Keratinocyte (primary cell): ENCODE measurements at regions not wholly inside any gene's neighbourhood (a gene's known extent, or its start where the extent isn't known, plus 50 kb on each side); places are given as distances from the start of the nearest gene placed in this dataset.

Experiments used
- EZH2 ChIP-seq: IDR thresholded peaks from one replicate; pipeline ENCODE4 v1.6.1; 2012; ENCODE audit warnings: inconsistent platforms, mild to moderate bottlenecking, low read length, moderate library complexity
- TF ChIP-seq, protein P1 (sequence below), 3 experiments: IDR thresholded peaks in 1 of 3; conservative IDR thresholded peaks in 1 of 3; optimal IDR thresholded peaks in 1 of 3; 2 replicates in 2 of 3; 3 replicates in 1 of 3; pipeline versions ENCODE3 to v1.5.1; 2011; ENCODE audit warnings: low read length in 3 of 3, mild to moderate bottlenecking in 3 of 3, moderate library complexity in 2 of 3, control low read depth in 1 of 3, inconsistent platforms in 1 of 3; ENCODE audit not compliant: insufficient read depth in 2 of 3; ENCODE audit errors: extremely low read depth in 1 of 3

DNA sequence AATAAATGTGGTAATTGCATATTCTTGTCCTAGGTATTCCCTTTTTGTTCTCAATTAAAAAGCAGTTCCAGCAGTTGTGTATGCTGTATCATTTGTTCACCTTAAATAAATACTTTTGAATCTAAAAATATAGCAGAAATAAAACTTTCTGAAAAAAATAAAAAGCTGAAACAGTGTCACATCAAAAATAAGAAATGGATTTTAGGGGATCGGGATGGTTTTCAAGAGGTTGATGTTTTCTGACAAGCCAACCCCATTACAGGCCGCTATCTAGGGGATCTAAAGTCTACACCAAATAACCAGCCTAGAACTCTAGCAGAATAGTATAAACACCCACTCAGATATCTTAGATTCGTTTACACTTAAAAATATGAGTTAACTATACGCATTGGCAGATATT is 95.4 kb upstream of the MAML3 start:
- TF ChIP-seq, protein P1, sequence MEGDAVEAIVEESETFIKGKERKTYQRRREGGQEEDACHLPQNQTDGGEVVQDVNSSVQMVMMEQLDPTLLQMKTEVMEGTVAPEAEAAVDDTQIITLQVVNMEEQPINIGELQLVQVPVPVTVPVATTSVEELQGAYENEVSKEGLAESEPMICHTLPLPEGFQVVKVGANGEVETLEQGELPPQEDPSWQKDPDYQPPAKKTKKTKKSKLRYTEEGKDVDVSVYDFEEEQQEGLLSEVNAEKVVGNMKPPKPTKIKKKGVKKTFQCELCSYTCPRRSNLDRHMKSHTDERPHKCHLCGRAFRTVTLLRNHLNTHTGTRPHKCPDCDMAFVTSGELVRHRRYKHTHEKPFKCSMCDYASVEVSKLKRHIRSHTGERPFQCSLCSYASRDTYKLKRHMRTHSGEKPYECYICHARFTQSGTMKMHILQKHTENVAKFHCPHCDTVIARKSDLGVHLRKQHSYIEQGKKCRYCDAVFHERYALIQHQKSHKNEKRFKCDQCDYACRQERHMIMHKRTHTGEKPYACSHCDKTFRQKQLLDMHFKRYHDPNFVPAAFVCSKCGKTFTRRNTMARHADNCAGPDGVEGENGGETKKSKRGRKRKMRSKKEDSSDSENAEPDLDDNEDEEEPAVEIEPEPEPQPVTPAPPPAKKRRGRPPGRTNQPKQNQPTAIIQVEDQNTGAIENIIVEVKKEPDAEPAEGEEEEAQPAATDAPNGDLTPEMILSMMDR (optimal IDR thresholded peaks at IDR 0.05 in 1 of 3, IDR thresholded peaks at IDR 0.05 in 1 of 3, conservative IDR thresholded peaks at IDR 0.05 in 1 of 3; ENCODE audit: extremely low read depth in 1 of 3, insufficient read depth in 2 of 3, low read length in 3 of 3) = no peak
- TF ChIP-seq EZH2 = no peak
